SK-N-MC (cell line): ENCODE measurements at regions not wholly inside any gene's neighbourhood (a gene's known extent, or its start where the extent isn't known, plus 50 kb on each side); places are given as distances from the start of the nearest gene placed in this dataset.

Source experiments
- DNase-seq: peaks from one replicate; pipeline ENCODE4 v3.0.0-alpha.2; 2011; ENCODE audit warnings: low read depth, low spot score
- H3K27ac ChIP-seq: fragments of 200-600 bp; sonication (generic); 2 replicates; pipeline ENCODE4 v1.5.1; 2016; ENCODE audit warnings: mixed run types
- H3K36me3 ChIP-seq: fragments of 200-600 bp; sonication (generic); 2 replicates; pipeline ENCODE4 v1.6.1; 2017; ENCODE audit warnings: antibody characterized with exemption, low read length, mixed read lengths; ENCODE audit not compliant: insufficient read depth
- H3K4me3 ChIP-seq: fragments of 200-600 bp; sonication (generic); 2 replicates; pipeline ENCODE4 v1.5.1; 2016
- H3K9ac ChIP-seq: fragments of 200-600 bp; sonication (generic); 2 replicates; pipeline ENCODE4 v1.8.0; 2017; ENCODE audit warnings: mixed run types, mixed read lengths; ENCODE audit not compliant: insufficient read length
- H3K9me3 ChIP-seq: fragments of 200-600 bp; sonication (generic); 2 replicates; pipeline ENCODE4 v1.6.1; 2017; ENCODE audit warnings: low read depth, mild to moderate bottlenecking, antibody characterized with exemption, low read length, moderate library complexity, mixed read lengths
- EZH2 ChIP-seq: fragments of 200-600 bp; sonication (generic); IDR thresholded peaks from one replicate; pipeline ENCODE4 v1.6.1; 2017; ENCODE audit warnings: antibody characterized with exemption
- FOXP2 ChIP-seq: optimal IDR thresholded peaks from 2 replicates; pipeline ENCODE3; 2011; ENCODE audit warnings: mild to moderate bottlenecking, moderate library complexity; ENCODE audit not compliant: insufficient read depth; ENCODE audit errors: extremely low read length, control extremely low read depth
- POLR2AphosphoS5 ChIP-seq: IDR thresholded peaks from 2 replicates; pipeline ENCODE4 v1.6.1; 2012; ENCODE audit warnings: mild to moderate bottlenecking, low read depth, low read length, borderline replicate concordance

GRCh38 chr4:89614155-89614554 lies 222.8 kb downstream of the SNCA start:
- H3K36me3 ChIP-seq, result no peaks in the 10 kb centered on the region
- H3K4me3 ChIP-seq, result no peak overlapping the region
- DNase-seq, result no peak
- no peak overlapping the region for H3K27ac ChIP-seq
- no peaks in the 10 kb centered on the region for H3K9me3 ChIP-seq
- TF ChIP-seq FOXP2, result no peak
- TF ChIP-seq EZH2, result no peak
- no peak for TF ChIP-seq POLR2AphosphoS5
- H3K9ac ChIP-seq, result no peak overlapping the region

GRCh38 chr4:89610236-89610635 lies 226.7 kb downstream of the SNCA start:
- H3K9ac ChIP-seq, result no peak overlapping the region
- DNase-seq, result no peak
- TF ChIP-seq POLR2AphosphoS5 (no peak), EZH2 (no peak), FOXP2 (no peak)
- no peak overlapping the region for H3K27ac ChIP-seq
- no peaks in the 10 kb centered on the region for H3K9me3 ChIP-seq
- no peak overlapping the region for H3K4me3 ChIP-seq
- H3K36me3 ChIP-seq, result no peaks in the 10 kb centered on the region

GRCh38 chr4:89609756-89610155 lies 227.2 kb downstream of the SNCA start:
- H3K4me3 ChIP-seq, result no peak overlapping the region
- no peaks in the 10 kb centered on the region for H3K9me3 ChIP-seq
- no peak for DNase-seq
- H3K36me3 ChIP-seq, result no peaks in the 10 kb centered on the region
- TF ChIP-seq FOXP2, result no peak
- no peak for TF ChIP-seq EZH2
- TF ChIP-seq POLR2AphosphoS5, result no peak
- no peak overlapping the region for H3K9ac ChIP-seq
- no peak overlapping the region for H3K27ac ChIP-seq

GRCh38 chr4:89604951-89605350 lies 232.0 kb downstream of the SNCA start:
- DNase-seq, result no peak
- Histone ChIP-seq H3K9ac (no peak overlapping the region), H3K27ac (no peak overlapping the region), H3K4me3 (no peak overlapping the region), H3K36me3 (no peaks in the 10 kb centered on the region), H3K9me3 (no peaks in the 10 kb centered on the region)
- TF ChIP-seq POLR2AphosphoS5, result no peak
- TF ChIP-seq EZH2, result no peak
- no peak for TF ChIP-seq FOXP2

GRCh38 chr4:89599026-89599425 lies 237.9 kb downstream of the SNCA start:
- H3K27ac ChIP-seq, result no peak overlapping the region
- TF ChIP-seq POLR2AphosphoS5, result no peak
- TF ChIP-seq FOXP2, result no peak
- no peak for TF ChIP-seq EZH2
- H3K4me3 ChIP-seq, result no peak overlapping the region
- H3K9ac ChIP-seq, result no peak overlapping the region
- no peaks in the 10 kb centered on the region for H3K9me3 ChIP-seq
- no peak for DNase-seq
- H3K36me3 ChIP-seq, result no peaks in the 10 kb centered on the region

GRCh38 chr4:89598602-89599001 lies 238.4 kb downstream of the SNCA start:
- no peak for TF ChIP-seq POLR2AphosphoS5
- no peak for TF ChIP-seq FOXP2
- no peak for TF ChIP-seq EZH2
- H3K9me3 ChIP-seq, result no peaks in the 10 kb centered on the region
- no peak overlapping the region for H3K9ac ChIP-seq
- no peak overlapping the region for H3K27ac ChIP-seq
- no peak for DNase-seq
- no peaks in the 10 kb centered on the region for H3K36me3 ChIP-seq
- no peak overlapping the region for H3K4me3 ChIP-seq

- Histone ChIP-seq H3K9me3 (no peaks in the 10 kb centered on the region), H3K36me3 (no peaks in the 10 kb centered on the region), H3K9ac (no peak overlapping the region), H3K27ac (no peak overlapping the region), H3K4me3 (no peak overlapping the region)
- TF ChIP-seq POLR2AphosphoS5, result no peak
- TF ChIP-seq EZH2, result no peak
- no peak for TF ChIP-seq FOXP2
- no peak for DNase-seq
These were observed 241.7 kb downstream of the SNCA start for GRCh38 chr4:89595125-89595789.

- TF ChIP-seq EZH2, result no peak
- TF ChIP-seq FOXP2, result no peak
- TF ChIP-seq POLR2AphosphoS5, result no peak
- DNase-seq, result no peak
- no peak overlapping the region for H3K4me3 ChIP-seq
- H3K9ac ChIP-seq, result no peak overlapping the region
- H3K36me3 ChIP-seq, result no peaks in the 10 kb centered on the region
- no peak overlapping the region for H3K27ac ChIP-seq
- H3K9me3 ChIP-seq, result no peaks in the 10 kb centered on the region
These were observed 246.8 kb downstream of the SNCA start for GRCh38 chr4:89590128-89590527.

- TF ChIP-seq EZH2 (no peak), POLR2AphosphoS5 (no peak), FOXP2 (no peak)
- Histone ChIP-seq H3K36me3 (no peaks in the 10 kb centered on the region), H3K4me3 (no peak overlapping the region), H3K9me3 (no peaks in the 10 kb centered on the region), H3K9ac (no peak overlapping the region), H3K27ac (no peak overlapping the region)
- no peak for DNase-seq
These were observed 248.5 kb downstream of the SNCA start for GRCh38 chr4:89588421-89588820.
